ENCODE measurements at regions not wholly inside any gene's neighbourhood (a gene's known extent, or its start where the extent isn't known, plus 50 kb on each side); places are given as distances from the start of the nearest gene placed in this dataset.

- Histone ChIP-seq H3K27ac (ENCODE audit: low read length, poor library complexity, severe bottlenecking) (no peak overlapping the region), H3K36me3 (ENCODE audit: control insufficient read depth in 1 of 2, insufficient read depth in 2 of 2, low read depth in 1 of 2, low read length in 2 of 2) (no peaks in the 10 kb centered on the region), H3K79me1 (replicated peaks; ENCODE audit: low read length, poor library complexity, severe bottlenecking) (no peaks in the 10 kb centered on the region), H2AFZ (ENCODE audit: low read depth, low read length) (no peak overlapping the region), H2AK5ac (ENCODE audit: low read length, severe bottlenecking) (no peak overlapping the region), H4K91ac (ENCODE audit: low read length) (no peak overlapping the region), H3K14ac (ENCODE audit: low read length in 2 of 2) (no peak overlapping the region), H3K27me3 (ENCODE audit: control insufficient read depth in 1 of 2, insufficient read depth in 1 of 2, low read length in 2 of 2) (peaks cover 0 to 91% of the 10 kb centered on the region in 2 experiments), H3K4me2 (ENCODE audit: low read length, poor library complexity, severe bottlenecking) (no peak overlapping the region), H2BK120ac (ENCODE audit: low read depth, low read length) (no peak overlapping the region), H3K23ac (ENCODE audit: low read length in 2 of 2) (no peak overlapping the region), H2BK5ac (ENCODE audit: low read depth, low read length, poor library complexity, severe bottlenecking) (no peak overlapping the region), H3K18ac (ENCODE audit: low read depth in 1 of 2, low read length in 2 of 2) (no peak overlapping the region), H3K9ac (ENCODE audit: low read length) (no peak overlapping the region), H3K9me3 (ENCODE audit: control insufficient read depth, low read length) (peaks cover 26% of the 10 kb centered on the region), H3K4ac (ENCODE audit: low read depth in 1 of 2, low read length in 2 of 2) (no peak overlapping the region), H3K4me1 (ENCODE audit: control insufficient read depth, insufficient read depth, low read depth, low read length) (peaks cover 10% of the 10 kb centered on the region), H2BK12ac (ENCODE audit: low read length in 2 of 2) (no peak overlapping the region), H4K8ac (ENCODE audit: low read length) (no peak overlapping the region), H3K4me3 (ENCODE audit: insufficient read depth in 1 of 2, low read depth in 1 of 2, low read length in 2 of 2) (no peak overlapping the region), H2BK15ac (ENCODE audit: low read depth, poor library complexity, severe bottlenecking) (no peak overlapping the region)
- 12% methylated on average over 2 of the region's 2 CpGs for WGBS
- DNase-seq, result peak; percentile 40
Measured at GRCh38 chr16:86874141-86874540, 295.8 kb downstream of the FOXL1 start.

GRCh38 chr16:86876499-86876898 is 298.1 kb downstream of the FOXL1 start:
- Histone ChIP-seq H2AK5ac (ENCODE audit: low read length, severe bottlenecking) (no peak overlapping the region), H3K36me3 (ENCODE audit: control insufficient read depth in 1 of 2, insufficient read depth in 2 of 2, low read depth in 1 of 2, low read length in 2 of 2) (no peaks in the 10 kb centered on the region), H3K4me2 (ENCODE audit: low read length, poor library complexity, severe bottlenecking) (no peak overlapping the region), H3K79me1 (replicated peaks; ENCODE audit: low read length, poor library complexity, severe bottlenecking) (no peaks in the 10 kb centered on the region), H3K9me3 (ENCODE audit: control insufficient read depth, low read length) (peaks cover 13% of the 10 kb centered on the region), H4K8ac (ENCODE audit: low read length) (no peak overlapping the region), H3K27ac (ENCODE audit: low read length, poor library complexity, severe bottlenecking) (no peak overlapping the region), H2BK12ac (ENCODE audit: low read length in 2 of 2) (no peak overlapping the region), H4K91ac (ENCODE audit: low read length) (no peak overlapping the region), H3K14ac (ENCODE audit: low read length in 2 of 2) (no peak overlapping the region), H2BK5ac (ENCODE audit: low read depth, low read length, poor library complexity, severe bottlenecking) (no peak overlapping the region), H3K27me3 (ENCODE audit: control insufficient read depth in 1 of 2, insufficient read depth in 1 of 2, low read length in 2 of 2) (peaks cover 0 to 92% of the 10 kb centered on the region in 2 experiments), H3K18ac (ENCODE audit: low read depth in 1 of 2, low read length in 2 of 2) (no peak overlapping the region), H2AFZ (ENCODE audit: low read depth, low read length) (no peak overlapping the region), H2BK120ac (ENCODE audit: low read depth, low read length) (no peak overlapping the region), H3K9ac (ENCODE audit: low read length) (no peak overlapping the region), H3K4me3 (ENCODE audit: insufficient read depth in 1 of 2, low read depth in 1 of 2, low read length in 2 of 2) (no peak overlapping the region), H3K23ac (ENCODE audit: low read length in 2 of 2) (no peak overlapping the region), H3K4me1 (ENCODE audit: control insufficient read depth, insufficient read depth, low read depth, low read length) (peaks cover 8% of the 10 kb centered on the region), H3K4ac (ENCODE audit: low read depth in 1 of 2, low read length in 2 of 2) (no peak overlapping the region), H2BK15ac (ENCODE audit: low read depth, poor library complexity, severe bottlenecking) (no peak overlapping the region)
- 92% methylated on average over 10 of the region's 10 CpGs for WGBS
- no peak for DNase-seq

- no peak overlapping the region for H2AFZ ChIP-seq (ENCODE audit: low read depth, low read length)
- H3K4me3 ChIP-seq (ENCODE audit: insufficient read depth in 1 of 2, low read depth in 1 of 2, low read length in 2 of 2), result no peak overlapping the region
- no peaks in the 10 kb centered on the region for H3K79me1 ChIP-seq (replicated peaks; ENCODE audit: low read length, poor library complexity, severe bottlenecking)
- no peak overlapping the region for H3K4me2 ChIP-seq (ENCODE audit: low read length, poor library complexity, severe bottlenecking)
- H3K4ac ChIP-seq (ENCODE audit: low read depth in 1 of 2, low read length in 2 of 2), result no peak overlapping the region
- H2BK15ac ChIP-seq (ENCODE audit: low read depth, poor library complexity, severe bottlenecking), result no peak overlapping the region
- H3K9me3 ChIP-seq (ENCODE audit: control insufficient read depth, low read length), result peaks cover 13% of the 10 kb centered on the region
- no peak overlapping the region for H2BK12ac ChIP-seq (ENCODE audit: low read length in 2 of 2)
- H2BK5ac ChIP-seq (ENCODE audit: low read depth, low read length, poor library complexity, severe bottlenecking), result no peak overlapping the region
- H2AK5ac ChIP-seq (ENCODE audit: low read length, severe bottlenecking), result no peak overlapping the region
- H3K27me3 ChIP-seq (ENCODE audit: control insufficient read depth in 1 of 2, insufficient read depth in 1 of 2, low read length in 2 of 2), result peaks cover 0 to 95% of the 10 kb centered on the region in 2 experiments
- no peak overlapping the region for H2BK120ac ChIP-seq (ENCODE audit: low read depth, low read length)
- H3K27ac ChIP-seq (ENCODE audit: low read length, poor library complexity, severe bottlenecking), result no peak overlapping the region
- DNase-seq, result no peak
- H3K4me1 ChIP-seq (ENCODE audit: control insufficient read depth, insufficient read depth, low read depth, low read length), result peaks cover 8% of the 10 kb centered on the region
- H4K91ac ChIP-seq (ENCODE audit: low read length), result no peak overlapping the region
- WGBS, result 85% methylated on average over 9 of the region's 10 CpGs
- H3K9ac ChIP-seq (ENCODE audit: low read length), result no peak overlapping the region
- H3K14ac ChIP-seq (ENCODE audit: low read length in 2 of 2), result no peak overlapping the region
- no peaks in the 10 kb centered on the region for H3K36me3 ChIP-seq (ENCODE audit: control insufficient read depth in 1 of 2, insufficient read depth in 2 of 2, low read depth in 1 of 2, low read length in 2 of 2)
- no peak overlapping the region for H3K18ac ChIP-seq (ENCODE audit: low read depth in 1 of 2, low read length in 2 of 2)
- no peak overlapping the region for H4K8ac ChIP-seq (ENCODE audit: low read length)
- no peak overlapping the region for H3K23ac ChIP-seq (ENCODE audit: low read length in 2 of 2)
Measured at GRCh38 chr16:86877108-86877507, 298.8 kb downstream of the FOXL1 start.

GRCh38 chr16:86877835-86878234 is 299.5 kb downstream of the FOXL1 start:
- Histone ChIP-seq H4K91ac (ENCODE audit: low read length) (no peak overlapping the region), H3K9me3 (ENCODE audit: control insufficient read depth, low read length) (peaks cover 11% of the 10 kb centered on the region), H3K14ac (ENCODE audit: low read length in 2 of 2) (no peak overlapping the region), H3K27ac (ENCODE audit: low read length, poor library complexity, severe bottlenecking) (no peak overlapping the region), H3K36me3 (ENCODE audit: control insufficient read depth in 1 of 2, insufficient read depth in 2 of 2, low read depth in 1 of 2, low read length in 2 of 2) (no peaks in the 10 kb centered on the region), H3K18ac (ENCODE audit: low read depth in 1 of 2, low read length in 2 of 2) (no peak overlapping the region), H3K23ac (ENCODE audit: low read length in 2 of 2) (no peak overlapping the region), H2BK12ac (ENCODE audit: low read length in 2 of 2) (no peak overlapping the region), H2AK5ac (ENCODE audit: low read length, severe bottlenecking) (no peak overlapping the region), H3K4me1 (ENCODE audit: control insufficient read depth, insufficient read depth, low read depth, low read length) (peaks cover 16% of the 10 kb centered on the region), H3K4me3 (ENCODE audit: insufficient read depth in 1 of 2, low read depth in 1 of 2, low read length in 2 of 2) (no peak overlapping the region), H3K4ac (ENCODE audit: low read depth in 1 of 2, low read length in 2 of 2) (no peak overlapping the region), H2BK15ac (ENCODE audit: low read depth, poor library complexity, severe bottlenecking) (no peak overlapping the region), H3K27me3 (ENCODE audit: control insufficient read depth in 1 of 2, insufficient read depth in 1 of 2, low read length in 2 of 2) (peaks cover 0 to 97% of the 10 kb centered on the region in 2 experiments), H2AFZ (ENCODE audit: low read depth, low read length) (no peak overlapping the region), H2BK5ac (ENCODE audit: low read depth, low read length, poor library complexity, severe bottlenecking) (no peak overlapping the region), H3K79me1 (replicated peaks; ENCODE audit: low read length, poor library complexity, severe bottlenecking) (no peaks in the 10 kb centered on the region), H4K8ac (ENCODE audit: low read length) (no peak overlapping the region), H3K4me2 (ENCODE audit: low read length, poor library complexity, severe bottlenecking) (no peak overlapping the region), H3K9ac (ENCODE audit: low read length) (no peak overlapping the region), H2BK120ac (ENCODE audit: low read depth, low read length) (no peak overlapping the region)
- WGBS, result 76% methylated on average over 2 of the region's 2 CpGs
- no peak for DNase-seq

All from mesenchymal stem cell (in vitro differentiated cells and primary cell).